ENCODE measurements at regions not wholly inside any gene's neighbourhood (a gene's known extent, or its start where the extent isn't known, plus 50 kb on each side); places are given as distances from the start of the nearest gene placed in this dataset.

DNA sequence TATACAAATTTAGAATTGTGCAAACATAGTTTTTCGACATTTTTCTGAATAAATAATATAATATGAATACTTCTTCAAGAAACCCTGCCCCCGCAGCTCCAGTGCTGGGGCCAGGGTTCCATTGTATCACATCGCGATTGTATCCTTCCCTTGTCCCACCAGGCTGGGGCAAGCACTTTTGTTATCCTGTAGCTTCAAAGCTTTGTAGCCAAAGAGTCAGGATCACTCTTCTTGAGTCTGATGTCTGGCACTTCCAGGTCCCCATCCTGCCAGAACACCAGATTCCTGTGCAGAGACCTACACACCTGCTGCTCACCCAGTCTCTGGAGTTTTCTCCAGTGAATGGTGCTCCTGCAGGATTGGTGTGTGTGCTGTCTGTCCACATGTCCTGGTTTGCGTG, 186.9 kb downstream of the ASB1 start:
- Histone ChIP-seq H3K27me3 (ENCODE audit: control insufficient read depth in 2 of 2, insufficient read depth in 2 of 2, low read length in 2 of 2) (no peaks in the 10 kb centered on the region), H3K4me3 (replicated peaks in 1 of 3; ENCODE audit: low read depth in 2 of 3, low read length in 3 of 3) (no peak overlapping the region), H3K4me2 (replicated peaks; ENCODE audit: extremely low read depth, low read length, poor library complexity, severe bottlenecking) (no peak overlapping the region), H3K9me3 (replicated peaks in 1 of 2; ENCODE audit: control insufficient read depth in 1 of 2, insufficient read depth in 1 of 2, low read length in 2 of 2) (no peaks in the 10 kb centered on the region), H2AFZ (ENCODE audit: insufficient read depth, low read depth, low read length, poor library complexity, severe bottlenecking) (no peak overlapping the region), H4K20me1 (ENCODE audit: insufficient read depth, low read length) (no peaks in the 10 kb centered on the region), H3K9ac (ENCODE audit: insufficient read depth, low read length, poor library complexity, severe bottlenecking) (no peak overlapping the region), H3K27ac (ENCODE audit: low read depth in 1 of 2, low read length in 2 of 2) (no peak overlapping the region), H3K36me3 (replicated peaks in 1 of 2; ENCODE audit: control insufficient read depth in 1 of 2, insufficient read depth in 2 of 2, low read length in 2 of 2) (no peaks in the 10 kb centered on the region), H3K79me2 (ENCODE audit: insufficient read depth, low read length) (no peaks in the 10 kb centered on the region), H3K4me1 (ENCODE audit: control insufficient read depth in 1 of 2, insufficient read depth in 2 of 2, low read length in 2 of 2) (no peaks in the 10 kb centered on the region)
- no peak for DNase-seq
- H3K9me3 Mint-ChIP-seq, result peaks cover 4 to 18% (median 10%) of the 10 kb centered on the region in 7 donors
- H3K36me3 Mint-ChIP-seq, result no peaks in the 10 kb centered on the region
- WGBS (ENCODE audit: insufficient coverage), result 96% methylated on average over 3 of the region's 5 CpGs
- H3K4me1 Mint-ChIP-seq, result no peaks in the 10 kb centered on the region
- TF ChIP-seq, protein P1, sequence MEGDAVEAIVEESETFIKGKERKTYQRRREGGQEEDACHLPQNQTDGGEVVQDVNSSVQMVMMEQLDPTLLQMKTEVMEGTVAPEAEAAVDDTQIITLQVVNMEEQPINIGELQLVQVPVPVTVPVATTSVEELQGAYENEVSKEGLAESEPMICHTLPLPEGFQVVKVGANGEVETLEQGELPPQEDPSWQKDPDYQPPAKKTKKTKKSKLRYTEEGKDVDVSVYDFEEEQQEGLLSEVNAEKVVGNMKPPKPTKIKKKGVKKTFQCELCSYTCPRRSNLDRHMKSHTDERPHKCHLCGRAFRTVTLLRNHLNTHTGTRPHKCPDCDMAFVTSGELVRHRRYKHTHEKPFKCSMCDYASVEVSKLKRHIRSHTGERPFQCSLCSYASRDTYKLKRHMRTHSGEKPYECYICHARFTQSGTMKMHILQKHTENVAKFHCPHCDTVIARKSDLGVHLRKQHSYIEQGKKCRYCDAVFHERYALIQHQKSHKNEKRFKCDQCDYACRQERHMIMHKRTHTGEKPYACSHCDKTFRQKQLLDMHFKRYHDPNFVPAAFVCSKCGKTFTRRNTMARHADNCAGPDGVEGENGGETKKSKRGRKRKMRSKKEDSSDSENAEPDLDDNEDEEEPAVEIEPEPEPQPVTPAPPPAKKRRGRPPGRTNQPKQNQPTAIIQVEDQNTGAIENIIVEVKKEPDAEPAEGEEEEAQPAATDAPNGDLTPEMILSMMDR (IDR thresholded peaks at IDR 0.05), result no peak
- H3K27ac Mint-ChIP-seq, result no peak overlapping the region
- H3K27me3 Mint-ChIP-seq (ENCODE audit: low read depth in 3 of 3), result peaks cover 4 to 9% (median 9%) of the 10 kb centered on the region in 3 donors
- intact Hi-C loops (cut with micrococcal nuclease), result no loop called here
- H3K4me3 Mint-ChIP-seq, result no peak overlapping the region

DNA sequence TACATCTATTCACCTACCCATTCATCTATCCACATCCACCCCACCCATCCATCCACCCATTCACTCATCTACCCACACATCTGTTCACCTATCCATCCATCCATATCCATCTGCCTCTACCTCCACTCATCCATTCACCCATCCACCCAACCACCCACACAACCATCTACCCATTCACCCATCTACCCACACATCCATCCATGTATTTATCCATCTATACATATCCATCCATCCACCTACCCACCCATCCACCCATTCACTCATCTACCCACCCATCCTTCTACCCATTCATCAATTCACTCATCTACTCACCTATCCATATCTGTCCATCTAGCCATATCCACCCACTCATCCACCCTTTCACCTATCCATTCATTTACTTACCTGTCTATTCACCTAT, 187.6 kb downstream of the ASB1 start:
- no peak overlapping the region for H3K27ac ChIP-seq (ENCODE audit: low read depth in 1 of 2, low read length in 2 of 2)
- H3K4me3 Mint-ChIP-seq, result no peak overlapping the region
- no peak for DNase-seq
- H4K20me1 ChIP-seq (ENCODE audit: insufficient read depth, low read length), result no peaks in the 10 kb centered on the region
- H3K27me3 ChIP-seq (ENCODE audit: control insufficient read depth in 2 of 2, insufficient read depth in 2 of 2, low read length in 2 of 2), result no peaks in the 10 kb centered on the region
- no peaks in the 10 kb centered on the region for H3K4me1 Mint-ChIP-seq
- H3K4me2 ChIP-seq (replicated peaks; ENCODE audit: extremely low read depth, low read length, poor library complexity, severe bottlenecking), result no peak overlapping the region
- H3K9me3 ChIP-seq (replicated peaks in 1 of 2; ENCODE audit: control insufficient read depth in 1 of 2, insufficient read depth in 1 of 2, low read length in 2 of 2), result no peaks in the 10 kb centered on the region
- peaks cover 4 to 15% (median 6%) of the 10 kb centered on the region in 7 donors for H3K9me3 Mint-ChIP-seq
- TF ChIP-seq, protein P1 (IDR thresholded peaks at IDR 0.05), result no peak
- no peak overlapping the region for H2AFZ ChIP-seq (ENCODE audit: insufficient read depth, low read depth, low read length, poor library complexity, severe bottlenecking)
- no peak overlapping the region for H3K27ac Mint-ChIP-seq
- no peak overlapping the region for H3K9ac ChIP-seq (ENCODE audit: insufficient read depth, low read length, poor library complexity, severe bottlenecking)
- no peaks in the 10 kb centered on the region for H3K36me3 Mint-ChIP-seq
- intact Hi-C loops (cut with micrococcal nuclease), result no loop called here
- no peak overlapping the region for H3K4me3 ChIP-seq (replicated peaks in 1 of 3; ENCODE audit: low read depth in 2 of 3, low read length in 3 of 3)
- no peaks in the 10 kb centered on the region for H3K36me3 ChIP-seq (replicated peaks in 1 of 2; ENCODE audit: control insufficient read depth in 1 of 2, insufficient read depth in 2 of 2, low read length in 2 of 2)
- H3K79me2 ChIP-seq (ENCODE audit: insufficient read depth, low read length), result no peaks in the 10 kb centered on the region
- peaks cover 4 to 9% (median 5%) of the 10 kb centered on the region in 3 donors for H3K27me3 Mint-ChIP-seq (ENCODE audit: low read depth in 3 of 3)
- no peaks in the 10 kb centered on the region for H3K4me1 ChIP-seq (ENCODE audit: control insufficient read depth in 1 of 2, insufficient read depth in 2 of 2, low read length in 2 of 2)

Data from CD14-positive monocyte (primary cell).